ENCODE measurements at regions not wholly inside any gene's neighbourhood (a gene's known extent, or its start where the extent isn't known, plus 50 kb on each side); places are given as distances from the start of the nearest gene placed in this dataset.

DNA sequence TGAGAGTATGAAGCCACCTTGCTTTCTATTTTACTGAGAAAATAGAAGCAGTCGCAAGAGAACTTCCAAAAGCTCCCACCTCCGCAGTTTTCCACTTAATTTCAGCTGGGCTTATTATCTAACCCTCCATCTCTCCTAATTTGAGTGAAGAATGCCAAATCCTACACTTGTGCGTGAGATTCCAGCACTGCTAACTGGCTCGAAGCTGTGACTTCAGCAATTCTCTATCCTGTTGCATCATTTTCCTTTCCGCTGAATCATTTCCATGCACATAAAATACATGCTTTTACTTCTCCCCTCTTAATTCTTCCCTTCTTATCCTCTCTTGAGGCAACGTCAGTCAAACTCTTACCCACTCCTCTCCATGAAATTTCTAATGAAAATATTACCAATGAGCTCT, 189.5 kb downstream of the GASK1B start:
- Histone ChIP-seq H3K9me3 (replicated peaks in 1 of 2; ENCODE audit: control insufficient read depth in 2 of 2, insufficient read depth in 1 of 2, low read depth in 1 of 2, low read length in 2 of 2) (no peaks in the 10 kb centered on the region), H2BK120ac (ENCODE audit: low read depth, low read length) (no peak overlapping the region), H3K27me3 (ENCODE audit: control insufficient read depth in 3 of 3, insufficient read depth in 3 of 3, low read depth in 1 of 3, low read length in 3 of 3) (no peaks in the 10 kb centered on the region), H3K79me1 (ENCODE audit: low read depth, low read length) (no peaks in the 10 kb centered on the region), H4K8ac (ENCODE audit: low read depth, low read length) (no peak overlapping the region), H2BK12ac (ENCODE audit: low read length) (no peak overlapping the region), H3K23ac (ENCODE audit: low read depth, low read length, poor library complexity) (no peak overlapping the region), H2AFZ (ENCODE audit: low read length) (peak overlapping the region; percentile 41), H3K14ac (ENCODE audit: low read length) (no peak overlapping the region), H2BK15ac (ENCODE audit: low read length) (no peak overlapping the region), H3K18ac (ENCODE audit: low read length) (no peak overlapping the region), H3K4me3 (ENCODE audit: low read length in 2 of 2) (no peak overlapping the region), H2BK5ac (ENCODE audit: low read length) (no peak overlapping the region), H3K4me2 (ENCODE audit: insufficient read depth, low read length, poor library complexity, severe bottlenecking) (no peak overlapping the region), H2AK5ac (ENCODE audit: low read depth, low read length) (no peak overlapping the region), H3K4me1 (ENCODE audit: control insufficient read depth in 2 of 2, insufficient read depth in 1 of 2, low read depth in 1 of 2, low read length in 2 of 2) (no peaks in the 10 kb centered on the region), H3K9ac (ENCODE audit: low read depth, low read length, poor library complexity) (no peak overlapping the region), H3K4ac (ENCODE audit: low read length) (no peak overlapping the region), H4K91ac (ENCODE audit: low read depth, low read length, poor library complexity) (no peak overlapping the region), H3K27ac (replicated peaks; ENCODE audit: low read length) (no peak overlapping the region), H3K36me3 (replicated peaks in 1 of 2; ENCODE audit: control insufficient read depth in 2 of 2, insufficient read depth in 2 of 2, low read length in 2 of 2) (no peaks in the 10 kb centered on the region)
- DNase-seq (ENCODE audit: low spot score): no peak
- no CpG with 5 or more reads among the region's 6 CpGs for WGBS, 2 donors (ENCODE audit: extremely low coverage in 2 of 2, insufficient read length in 2 of 2, insufficient replicate concordance in 1 of 2)

DNA sequence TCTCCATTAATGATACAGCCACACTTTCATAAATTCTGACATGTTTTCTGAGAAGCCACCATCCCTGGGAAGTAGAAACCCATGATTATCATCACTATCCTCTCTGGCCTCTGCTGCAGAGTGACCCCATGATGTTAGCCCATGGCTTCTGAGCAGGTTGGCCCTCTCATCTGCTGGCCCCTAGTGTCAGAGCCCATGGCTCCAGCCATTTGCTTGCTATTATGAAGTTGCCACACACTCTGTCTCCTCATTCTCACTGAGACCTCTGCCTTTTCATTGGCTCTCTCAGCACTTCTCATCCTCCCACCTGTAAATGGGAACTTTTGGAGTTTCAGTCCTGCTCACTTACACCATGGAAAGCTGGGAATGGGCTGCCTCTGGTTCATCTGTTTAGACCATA, 192.7 kb downstream of the GASK1B start:
- H3K27ac ChIP-seq (replicated peaks; ENCODE audit: low read length): no peak overlapping the region
- no peak overlapping the region for H4K8ac ChIP-seq (ENCODE audit: low read depth, low read length)
- H3K4me1 ChIP-seq (ENCODE audit: control insufficient read depth in 2 of 2, insufficient read depth in 1 of 2, low read depth in 1 of 2, low read length in 2 of 2): no peaks in the 10 kb centered on the region
- H4K91ac ChIP-seq (ENCODE audit: low read depth, low read length, poor library complexity): no peak overlapping the region
- H3K14ac ChIP-seq (ENCODE audit: low read length): no peak overlapping the region
- no peak overlapping the region for H2BK120ac ChIP-seq (ENCODE audit: low read depth, low read length)
- H3K23ac ChIP-seq (ENCODE audit: low read depth, low read length, poor library complexity): no peak overlapping the region
- no peak overlapping the region for H3K4me3 ChIP-seq (ENCODE audit: low read length in 2 of 2)
- no peaks in the 10 kb centered on the region for H3K27me3 ChIP-seq (ENCODE audit: control insufficient read depth in 3 of 3, insufficient read depth in 3 of 3, low read depth in 1 of 3, low read length in 3 of 3)
- no peak overlapping the region for H2AK5ac ChIP-seq (ENCODE audit: low read depth, low read length)
- DNase-seq (ENCODE audit: low spot score): no peak
- H3K18ac ChIP-seq (ENCODE audit: low read length): no peak overlapping the region
- no peaks in the 10 kb centered on the region for H3K36me3 ChIP-seq (replicated peaks in 1 of 2; ENCODE audit: control insufficient read depth in 2 of 2, insufficient read depth in 2 of 2, low read length in 2 of 2)
- no peaks in the 10 kb centered on the region for H3K79me1 ChIP-seq (ENCODE audit: low read depth, low read length)
- H2AFZ ChIP-seq (ENCODE audit: low read length): no peak overlapping the region
- no peak overlapping the region for H2BK15ac ChIP-seq (ENCODE audit: low read length)
- no peak overlapping the region for H2BK12ac ChIP-seq (ENCODE audit: low read length)
- no peak overlapping the region for H3K4me2 ChIP-seq (ENCODE audit: insufficient read depth, low read length, poor library complexity, severe bottlenecking)
- no peak overlapping the region for H3K4ac ChIP-seq (ENCODE audit: low read length)
- H2BK5ac ChIP-seq (ENCODE audit: low read length): no peak overlapping the region
- no peak overlapping the region for H3K9ac ChIP-seq (ENCODE audit: low read depth, low read length, poor library complexity)
- no peaks in the 10 kb centered on the region for H3K9me3 ChIP-seq (replicated peaks in 1 of 2; ENCODE audit: control insufficient read depth in 2 of 2, insufficient read depth in 1 of 2, low read depth in 1 of 2, low read length in 2 of 2)

DNA sequence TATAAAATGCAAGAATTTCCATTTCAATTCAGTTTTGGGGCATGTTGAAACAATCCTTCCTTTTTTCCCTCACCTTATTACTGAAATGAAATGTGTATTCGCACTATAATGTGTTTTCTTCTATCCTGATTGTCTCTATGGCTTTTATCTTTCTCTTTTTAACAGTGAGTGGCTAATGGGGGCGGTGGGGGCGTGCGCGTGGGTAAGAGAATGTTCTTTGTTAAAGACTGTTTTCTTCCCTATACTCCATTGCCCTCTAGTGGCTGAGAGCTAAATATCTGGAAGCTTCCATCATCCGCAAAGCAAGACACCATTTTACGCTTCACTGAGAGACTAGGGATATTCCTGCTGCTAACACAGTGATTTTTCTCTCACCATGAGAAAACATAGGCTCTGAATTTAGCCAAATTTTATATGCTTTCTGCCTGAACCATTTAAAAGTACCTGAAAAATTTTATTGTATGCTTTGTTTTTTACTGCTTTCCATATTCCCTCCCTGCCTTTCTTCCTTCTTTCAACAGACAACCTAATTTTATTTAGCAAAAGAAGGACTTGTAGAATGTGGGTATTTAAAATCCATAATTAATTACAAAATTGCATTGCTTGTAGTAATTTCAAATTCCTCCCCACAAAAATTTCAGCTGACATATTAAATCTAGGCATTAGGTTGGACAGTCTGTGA, 194.0 kb downstream of the GASK1B start:
- no peaks in the 10 kb centered on the region for H3K27me3 ChIP-seq (ENCODE audit: control insufficient read depth in 3 of 3, insufficient read depth in 3 of 3, low read depth in 1 of 3, low read length in 3 of 3)
- no peak overlapping the region for H3K23ac ChIP-seq (ENCODE audit: low read depth, low read length, poor library complexity)
- no peak overlapping the region for H2BK120ac ChIP-seq (ENCODE audit: low read depth, low read length)
- H2AFZ ChIP-seq (ENCODE audit: low read length): peak overlapping the region; percentile 75
- no peak overlapping the region for H2AK5ac ChIP-seq (ENCODE audit: low read depth, low read length)
- H3K4me1 ChIP-seq (ENCODE audit: control insufficient read depth in 2 of 2, insufficient read depth in 1 of 2, low read depth in 1 of 2, low read length in 2 of 2): no peaks in the 10 kb centered on the region
- no peak overlapping the region for H3K18ac ChIP-seq (ENCODE audit: low read length)
- H3K36me3 ChIP-seq (replicated peaks in 1 of 2; ENCODE audit: control insufficient read depth in 2 of 2, insufficient read depth in 2 of 2, low read length in 2 of 2): no peaks in the 10 kb centered on the region
- H3K79me1 ChIP-seq (ENCODE audit: low read depth, low read length): no peaks in the 10 kb centered on the region
- H4K91ac ChIP-seq (ENCODE audit: low read depth, low read length, poor library complexity): no peak overlapping the region
- no peak overlapping the region for H2BK5ac ChIP-seq (ENCODE audit: low read length)
- no peak overlapping the region for H3K4me3 ChIP-seq (ENCODE audit: low read length in 2 of 2)
- WGBS, 2 donors (ENCODE audit: extremely low coverage in 2 of 2, insufficient read length in 2 of 2, insufficient replicate concordance in 1 of 2): no CpG with 5 or more reads among the region's 7 CpGs
- H3K27ac ChIP-seq (replicated peaks; ENCODE audit: low read length): no peak overlapping the region
- H3K9ac ChIP-seq (ENCODE audit: low read depth, low read length, poor library complexity): no peak overlapping the region
- no peak overlapping the region for H3K14ac ChIP-seq (ENCODE audit: low read length)
- no peak overlapping the region for H4K8ac ChIP-seq (ENCODE audit: low read depth, low read length)
- H3K9me3 ChIP-seq (replicated peaks in 1 of 2; ENCODE audit: control insufficient read depth in 2 of 2, insufficient read depth in 1 of 2, low read depth in 1 of 2, low read length in 2 of 2): no peaks in the 10 kb centered on the region
- no peak overlapping the region for H2BK12ac ChIP-seq (ENCODE audit: low read length)
- H2BK15ac ChIP-seq (ENCODE audit: low read length): no peak overlapping the region
- no peak overlapping the region for H3K4ac ChIP-seq (ENCODE audit: low read length)
- H3K4me2 ChIP-seq (ENCODE audit: insufficient read depth, low read length, poor library complexity, severe bottlenecking): no peak overlapping the region
- peak; percentile 67 for DNase-seq (ENCODE audit: low spot score)

DNA sequence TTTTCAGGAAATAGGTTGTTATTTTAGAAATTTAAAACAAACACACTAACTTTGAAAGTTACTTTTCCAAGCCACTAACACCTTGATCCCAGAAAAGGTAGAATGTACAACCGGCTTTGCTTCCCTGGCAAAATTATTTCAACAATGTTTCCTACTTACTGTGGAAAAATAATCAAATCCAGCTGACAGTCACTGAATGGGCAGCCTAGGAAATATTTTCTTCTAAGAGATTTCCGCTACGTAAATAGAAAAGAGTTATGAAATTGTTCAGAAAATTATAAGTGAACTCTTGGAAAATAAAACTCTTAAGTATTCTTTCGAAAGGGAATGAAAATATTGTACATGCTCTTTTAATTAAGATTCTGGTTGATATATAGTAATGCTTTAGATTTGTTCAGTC, 195.7 kb downstream of the GASK1B start:
- no peak for DNase-seq (ENCODE audit: low spot score)
- no CpG with 5 or more reads among the region's 4 CpGs for WGBS, 2 donors (ENCODE audit: extremely low coverage in 2 of 2, insufficient read length in 2 of 2, insufficient replicate concordance in 1 of 2)
- no peak overlapping the region for H2BK5ac ChIP-seq (ENCODE audit: low read length)
- H3K18ac ChIP-seq (ENCODE audit: low read length): no peak overlapping the region
- H4K91ac ChIP-seq (ENCODE audit: low read depth, low read length, poor library complexity): no peak overlapping the region
- H3K14ac ChIP-seq (ENCODE audit: low read length): no peak overlapping the region
- H2AK5ac ChIP-seq (ENCODE audit: low read depth, low read length): no peak overlapping the region
- H2AFZ ChIP-seq (ENCODE audit: low read length): no peak overlapping the region
- H2BK15ac ChIP-seq (ENCODE audit: low read length): no peak overlapping the region
- no peak overlapping the region for H3K4me2 ChIP-seq (ENCODE audit: insufficient read depth, low read length, poor library complexity, severe bottlenecking)
- no peaks in the 10 kb centered on the region for H3K36me3 ChIP-seq (replicated peaks in 1 of 2; ENCODE audit: control insufficient read depth in 2 of 2, insufficient read depth in 2 of 2, low read length in 2 of 2)
- no peak overlapping the region for H3K4me3 ChIP-seq (ENCODE audit: low read length in 2 of 2)
- no peaks in the 10 kb centered on the region for H3K9me3 ChIP-seq (replicated peaks in 1 of 2; ENCODE audit: control insufficient read depth in 2 of 2, insufficient read depth in 1 of 2, low read depth in 1 of 2, low read length in 2 of 2)
- H3K27ac ChIP-seq (replicated peaks; ENCODE audit: low read length): no peak overlapping the region
- H3K79me1 ChIP-seq (ENCODE audit: low read depth, low read length): no peaks in the 10 kb centered on the region
- no peak overlapping the region for H3K23ac ChIP-seq (ENCODE audit: low read depth, low read length, poor library complexity)
- H2BK120ac ChIP-seq (ENCODE audit: low read depth, low read length): no peak overlapping the region
- H3K4ac ChIP-seq (ENCODE audit: low read length): no peak overlapping the region
- no peak overlapping the region for H4K8ac ChIP-seq (ENCODE audit: low read depth, low read length)
- H3K9ac ChIP-seq (ENCODE audit: low read depth, low read length, poor library complexity): no peak overlapping the region
- H2BK12ac ChIP-seq (ENCODE audit: low read length): no peak overlapping the region
- no peaks in the 10 kb centered on the region for H3K4me1 ChIP-seq (ENCODE audit: control insufficient read depth in 2 of 2, insufficient read depth in 1 of 2, low read depth in 1 of 2, low read length in 2 of 2)
- H3K27me3 ChIP-seq (ENCODE audit: control insufficient read depth in 3 of 3, insufficient read depth in 3 of 3, low read depth in 1 of 3, low read length in 3 of 3): no peaks in the 10 kb centered on the region
